ENCODE measurements at regions not wholly inside any gene's neighbourhood (a gene's known extent, or its start where the extent isn't known, plus 50 kb on each side); places are given as distances from the start of the nearest gene placed in this dataset.
"Not testable (repeated sequence)": the region's sequence is repeated elsewhere in the genome, so short reads cannot be mapped to it uniquely, and the experiment has no call there.

DNA sequence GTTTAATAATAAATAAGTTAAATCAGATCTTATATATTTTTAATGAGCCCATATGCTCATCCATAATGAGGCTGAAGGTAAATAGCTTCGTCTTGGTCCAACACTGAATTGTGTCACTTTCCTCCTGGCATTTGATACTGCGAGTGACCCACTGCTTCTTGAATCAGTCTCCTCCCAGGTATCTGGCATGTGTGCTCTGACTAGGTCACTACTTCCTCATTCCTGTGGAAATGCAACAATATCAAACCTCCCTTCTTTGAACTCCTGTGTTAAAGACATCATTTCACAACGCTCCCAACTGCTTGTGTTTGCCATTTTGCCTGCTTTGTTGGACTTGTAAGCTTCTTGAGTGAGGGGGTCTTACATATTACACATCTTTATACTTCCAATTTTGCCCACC is 157.7 kb downstream of the SLC24A2 start:
- Histone ChIP-seq H2AFZ (ENCODE audit: low read length) (no peak overlapping the region), H3K4me1 (ENCODE audit: insufficient read depth, low read length, severe bottlenecking) (no peaks in the 10 kb centered on the region), H3K4me3 (ENCODE audit: low read depth, low read length, poor library complexity, severe bottlenecking) (no peak overlapping the region), H3K9me3 (ENCODE audit: low read length) (no peaks in the 10 kb centered on the region), H3K9me2 (ENCODE audit: low read depth, low read length) (no peaks in the 10 kb centered on the region), H3K4me2 (ENCODE audit: low read length) (no peak overlapping the region), H4K20me1 (ENCODE audit: insufficient read depth, low read length) (no peaks in the 10 kb centered on the region), H3K27ac (ENCODE audit: low read depth, low read length, poor library complexity, severe bottlenecking) (no peak overlapping the region), H3K79me2 (ENCODE audit: insufficient read depth, low read length) (no peaks in the 10 kb centered on the region), H3K36me3 (ENCODE audit: insufficient read depth, low read length) (no peaks in the 10 kb centered on the region), H3F3A (ENCODE audit: insufficient read depth, low read length) (no peaks in the 10 kb centered on the region), H3K9ac (ENCODE audit: low read length) (no peak overlapping the region), H3K27me3 (ENCODE audit: insufficient read depth, low read length) (no peaks in the 10 kb centered on the region)
- TF ChIP-seq, protein P1, sequence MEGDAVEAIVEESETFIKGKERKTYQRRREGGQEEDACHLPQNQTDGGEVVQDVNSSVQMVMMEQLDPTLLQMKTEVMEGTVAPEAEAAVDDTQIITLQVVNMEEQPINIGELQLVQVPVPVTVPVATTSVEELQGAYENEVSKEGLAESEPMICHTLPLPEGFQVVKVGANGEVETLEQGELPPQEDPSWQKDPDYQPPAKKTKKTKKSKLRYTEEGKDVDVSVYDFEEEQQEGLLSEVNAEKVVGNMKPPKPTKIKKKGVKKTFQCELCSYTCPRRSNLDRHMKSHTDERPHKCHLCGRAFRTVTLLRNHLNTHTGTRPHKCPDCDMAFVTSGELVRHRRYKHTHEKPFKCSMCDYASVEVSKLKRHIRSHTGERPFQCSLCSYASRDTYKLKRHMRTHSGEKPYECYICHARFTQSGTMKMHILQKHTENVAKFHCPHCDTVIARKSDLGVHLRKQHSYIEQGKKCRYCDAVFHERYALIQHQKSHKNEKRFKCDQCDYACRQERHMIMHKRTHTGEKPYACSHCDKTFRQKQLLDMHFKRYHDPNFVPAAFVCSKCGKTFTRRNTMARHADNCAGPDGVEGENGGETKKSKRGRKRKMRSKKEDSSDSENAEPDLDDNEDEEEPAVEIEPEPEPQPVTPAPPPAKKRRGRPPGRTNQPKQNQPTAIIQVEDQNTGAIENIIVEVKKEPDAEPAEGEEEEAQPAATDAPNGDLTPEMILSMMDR (IDR thresholded peaks at IDR 0.05; ENCODE audit: low read length): no peak
- no peak for TF ChIP-seq EZH2 (IDR thresholded peaks at IDR 0.05; ENCODE audit: borderline replicate concordance, low read length)

DNA sequence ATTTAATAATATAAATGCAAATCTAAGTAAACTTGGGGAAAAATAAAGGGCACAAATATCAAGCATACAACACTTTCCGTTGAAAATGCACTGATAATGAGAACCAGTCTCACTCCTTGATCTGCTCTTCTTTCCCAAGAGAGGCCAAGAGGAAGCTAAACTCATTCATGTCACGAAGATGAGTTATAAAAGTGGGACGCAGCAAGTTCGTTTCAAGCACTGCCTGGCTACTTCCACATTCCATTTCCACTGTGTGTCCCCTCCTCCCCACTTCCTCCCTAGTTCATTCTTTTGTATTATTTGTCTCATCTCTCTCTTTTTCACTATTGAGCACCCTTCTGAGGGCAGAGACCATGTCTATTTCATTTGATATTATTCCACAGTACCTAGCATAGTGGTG is 158.1 kb downstream of the SLC24A2 start:
- Histone ChIP-seq H3K9ac (ENCODE audit: low read length) (no peak overlapping the region), H3K79me2 (ENCODE audit: insufficient read depth, low read length) (no peaks in the 10 kb centered on the region), H3K9me2 (ENCODE audit: low read depth, low read length) (no peaks in the 10 kb centered on the region), H3K27ac (ENCODE audit: low read depth, low read length, poor library complexity, severe bottlenecking) (no peak overlapping the region), H3K4me1 (ENCODE audit: insufficient read depth, low read length, severe bottlenecking) (no peaks in the 10 kb centered on the region), H3K36me3 (ENCODE audit: insufficient read depth, low read length) (no peaks in the 10 kb centered on the region), H3K4me2 (ENCODE audit: low read length) (no peak overlapping the region), H3K27me3 (ENCODE audit: insufficient read depth, low read length) (no peaks in the 10 kb centered on the region), H3F3A (ENCODE audit: insufficient read depth, low read length) (no peaks in the 10 kb centered on the region), H3K4me3 (ENCODE audit: low read depth, low read length, poor library complexity, severe bottlenecking) (no peak overlapping the region), H2AFZ (ENCODE audit: low read length) (no peak overlapping the region), H3K9me3 (ENCODE audit: low read length) (no peaks in the 10 kb centered on the region), H4K20me1 (ENCODE audit: insufficient read depth, low read length) (no peaks in the 10 kb centered on the region)
- TF ChIP-seq, protein P1 (IDR thresholded peaks at IDR 0.05; ENCODE audit: low read length): no peak
- TF ChIP-seq EZH2 (IDR thresholded peaks at IDR 0.05; ENCODE audit: borderline replicate concordance, low read length): no peak

DNA sequence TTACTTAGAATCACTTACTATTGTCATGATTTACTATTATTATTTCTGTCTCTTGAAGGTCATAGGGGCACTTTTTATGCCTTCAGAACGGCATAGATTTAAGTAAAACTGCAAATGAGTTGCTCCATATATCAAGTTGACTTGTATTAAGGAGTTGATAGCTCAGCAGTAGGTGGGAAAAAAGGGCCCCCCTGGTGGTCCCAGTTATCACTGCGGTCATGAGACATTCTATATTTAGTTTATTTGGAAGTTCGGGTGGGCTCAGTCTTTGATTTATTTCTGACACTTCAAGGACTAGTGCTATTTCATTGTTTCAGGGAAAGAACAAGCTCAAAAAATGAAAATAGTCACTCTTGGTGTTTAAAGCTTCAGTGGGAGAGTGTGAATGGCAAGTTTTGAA is 159.3 kb downstream of the SLC24A2 start:
- Histone ChIP-seq H3F3A (ENCODE audit: insufficient read depth, low read length) (no peaks in the 10 kb centered on the region), H3K9ac (ENCODE audit: low read length) (no peak overlapping the region)

DNA sequence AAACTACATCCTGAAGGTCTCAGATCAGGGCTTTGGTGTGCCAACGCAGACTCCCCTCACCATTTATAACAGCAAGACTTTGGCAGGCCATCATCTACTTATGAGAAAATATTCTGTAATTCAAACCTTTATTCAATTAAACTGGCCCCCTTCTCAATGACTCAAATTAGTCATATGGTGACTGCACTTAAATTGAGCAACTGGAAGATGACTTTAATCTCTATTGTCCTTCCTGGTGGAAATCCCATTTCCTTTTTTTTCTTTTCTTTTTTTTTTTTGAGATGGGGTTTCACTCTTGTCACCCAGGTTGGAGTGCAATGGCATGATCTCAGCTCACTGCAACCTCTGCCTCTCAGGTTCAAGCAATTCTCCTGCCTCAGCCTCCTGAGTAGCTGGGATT is 163.4 kb downstream of the SLC24A2 start:
- not testable (repeated sequence) for H3K9me2 ChIP-seq (ENCODE audit: low read depth, low read length); H3K4me1 ChIP-seq (ENCODE audit: insufficient read depth, low read length, severe bottlenecking); H3K36me3 ChIP-seq (ENCODE audit: insufficient read depth, low read length); H3K27me3 ChIP-seq (ENCODE audit: insufficient read depth, low read length); H3K4me2 ChIP-seq (ENCODE audit: low read length); H3F3A ChIP-seq (ENCODE audit: insufficient read depth, low read length); H3K27ac ChIP-seq (ENCODE audit: low read depth, low read length, poor library complexity, severe bottlenecking); H3K9ac ChIP-seq (ENCODE audit: low read length); H3K9me3 ChIP-seq (ENCODE audit: low read length); H2AFZ ChIP-seq (ENCODE audit: low read length); H4K20me1 ChIP-seq (ENCODE audit: insufficient read depth, low read length); H3K79me2 ChIP-seq (ENCODE audit: insufficient read depth, low read length); H3K4me3 ChIP-seq (ENCODE audit: low read depth, low read length, poor library complexity, severe bottlenecking)

More for the DNA sequence above, 159.3 kb downstream of the SLC24A2 start:
- Histone ChIP-seq H3K27me3 (ENCODE audit: insufficient read depth, low read length) (no peaks in the 10 kb centered on the region), H3K4me2 (ENCODE audit: low read length) (no peak overlapping the region), H3K79me2 (ENCODE audit: insufficient read depth, low read length) (no peaks in the 10 kb centered on the region), H3K4me3 (ENCODE audit: low read depth, low read length, poor library complexity, severe bottlenecking) (no peak overlapping the region), H3K9me2 (ENCODE audit: low read depth, low read length) (no peaks in the 10 kb centered on the region), H3K9me3 (ENCODE audit: low read length) (no peaks in the 10 kb centered on the region), H4K20me1 (ENCODE audit: insufficient read depth, low read length) (no peaks in the 10 kb centered on the region), H2AFZ (ENCODE audit: low read length) (no peak overlapping the region), H3K36me3 (ENCODE audit: insufficient read depth, low read length) (no peaks in the 10 kb centered on the region), H3K27ac (ENCODE audit: low read depth, low read length, poor library complexity, severe bottlenecking) (no peak overlapping the region), H3K4me1 (ENCODE audit: insufficient read depth, low read length, severe bottlenecking) (no peaks in the 10 kb centered on the region)
- TF ChIP-seq EZH2 (IDR thresholded peaks at IDR 0.05; ENCODE audit: borderline replicate concordance, low read length): no peak
- TF ChIP-seq, protein P1 (IDR thresholded peaks at IDR 0.05; ENCODE audit: low read length): no peak
